HCT116 (cell line): ENCODE measurements at regions not wholly inside any gene's neighbourhood (a gene's known extent, or its start where the extent isn't known, plus 50 kb on each side); places are given as distances from the start of the nearest gene placed in this dataset.

Experiments used
- ATAC-seq: fragments of 200-7000 bp; cut with Tn5 transposase; 2 replicates; pipeline ENCODE4 v1.9.1; 2020; ENCODE audit warnings: mild to moderate bottlenecking, moderate library complexity
- BruUV-seq: library from RNA; stranded (reverse); fragments of 400-500 nt; replicated peaks from 2 replicates; lab custom pipeline; 2021; lab: Mats Ljungman, UMichigan
- CTCF ChIA-PET: fragments of 300-600 bp; sonication (Branson Sonifier 250); formaldehyde crosslinking; loops from one replicate; lab custom pipeline; 2021; ENCODE audit warnings: antibody characterized with exemption; lab: Charles Lee
- POLR2A ChIA-PET: fragments of 300-600, 350-600 bp; sonication (Branson Sonifier 250); formaldehyde crosslinking; loops from one replicate; lab custom pipeline; 2021; ENCODE audit warnings: antibody characterized with exemption; lab: Charles Lee
- RAD21 ChIA-PET, 2 experiments: fragments of 300-600 bp; sonication (Branson Sonifier 250); formaldehyde crosslinking; loops; one replicate each; lab custom pipeline; 2023; ENCODE audit warnings: low total read pairs in 2 of 2; ENCODE audit not compliant: uncharacterized antibody in 2 of 2, unreplicated experiment in 2 of 2, low non-redundant PET in 1 of 2; lab: Charles Lee
- DNase-seq: peaks from one replicate; pipeline ENCODE4 v3.0.0-alpha.2; 2010; ENCODE audit warnings: low read depth, low spot score
- H2AFZ ChIP-seq: fragments of 200-600 bp; shearing (Covaris generic), sonication (generic); 2 replicates; pipeline ENCODE4 v1.6.1; 2017; ENCODE audit warnings: low read depth, mixed run types, mixed read lengths, antibody characterized with exemption, low read length; ENCODE audit not compliant: poor library complexity, severe bottlenecking
- H3K27ac ChIP-seq: 2 replicates; pipeline ENCODE4 v1.5.1; 2012; ENCODE audit warnings: low read depth, low read length
- H3K27me3 ChIP-seq: fragments of 200-600 bp; sonication (generic); 2 replicates; pipeline ENCODE4 v1.6.1; 2016; ENCODE audit warnings: mixed run types, low read length, mixed read lengths; ENCODE audit not compliant: insufficient read depth
- H3K36me3 ChIP-seq, 2 experiments: fragments of 200-500 bp in 1 of 2; fragments of 200-600 bp in 1 of 2; sonication (Bioruptor generic) in 1 of 2; sonication (generic) in 1 of 2; 2 replicates each; pipeline versions ENCODE4 v1.5.1 to v1.6.1; 2014 to 2016; ENCODE audit warnings: low read length in 2 of 2, inconsistent platforms in 1 of 2, mixed read lengths in 1 of 2, mixed run types in 1 of 2; ENCODE audit not compliant: insufficient read depth in 2 of 2, control insufficient read depth in 1 of 2
- H3K4me1 ChIP-seq, 2 experiments: fragments of 200-600 bp in 1 of 2; sonication (generic) in 1 of 2; 2 replicates each; pipeline versions ENCODE4 v1.5.1 to v1.6.1; 2012 to 2017; ENCODE audit warnings: low read length in 2 of 2, inconsistent platforms in 1 of 2, mild to moderate bottlenecking in 1 of 2, mixed read lengths in 1 of 2, mixed run types in 1 of 2, moderate library complexity in 1 of 2; ENCODE audit not compliant: insufficient read depth in 2 of 2, control insufficient read depth in 1 of 2
- H3K4me2 ChIP-seq: fragments of 200-600 bp; sonication (generic); 2 replicates; pipeline ENCODE4 v1.6.1; 2017; ENCODE audit warnings: mixed run types, low read length, mixed read lengths
- H3K4me3 ChIP-seq, 2 experiments: fragments of 200-600 bp in 1 of 2; sonication (generic) in 1 of 2; replicated peaks in 1 of 2; 2 replicates each; pipeline ENCODE4 v1.5.1; 2011 to 2016; ENCODE audit warnings: low read length in 2 of 2, control low read depth in 1 of 2, low read depth in 1 of 2, mild to moderate bottlenecking in 1 of 2, mixed read lengths in 1 of 2, mixed run types in 1 of 2
- H3K79me2 ChIP-seq: fragments of 200-600 bp; sonication (generic); 2 replicates; pipeline ENCODE4 v1.6.1; 2017; ENCODE audit warnings: mild to moderate bottlenecking, mixed run types, low read length, moderate library complexity, mixed read lengths; ENCODE audit not compliant: insufficient read depth
- H3K9ac ChIP-seq: fragments of 200-600 bp; sonication (generic); 2 replicates; pipeline ENCODE4 v1.6.1; 2016; ENCODE audit warnings: low read length, mixed read lengths
- H3K9me2 ChIP-seq: fragments of 200-600 bp; sonication (generic), shearing (Covaris generic); 2 replicates; pipeline ENCODE4 v1.6.1; 2017; ENCODE audit warnings: mixed run types, mild to moderate bottlenecking, moderate library complexity; ENCODE audit not compliant: insufficient read depth
- H3K9me3 ChIP-seq, 2 experiments: fragments of 200-500 bp in 1 of 2; fragments of 200-600 bp in 1 of 2; sonication (Bioruptor generic) in 1 of 2; sonication (generic) in 1 of 2; 2 replicates each; pipeline ENCODE4 v1.6.1; 2014 to 2017; ENCODE audit warnings: low read length in 2 of 2, mixed read lengths in 2 of 2, inconsistent platforms in 1 of 2, low read depth in 1 of 2, mild to moderate bottlenecking in 1 of 2, mixed run types in 1 of 2, moderate library complexity in 1 of 2; ENCODE audit not compliant: control insufficient read depth in 1 of 2, insufficient read depth in 1 of 2
- H4K20me1 ChIP-seq: fragments of 200-600 bp; sonication (generic), shearing (Covaris generic); 2 replicates; pipeline ENCODE4 v1.6.1; 2017; ENCODE audit warnings: mixed run types, mild to moderate bottlenecking, moderate library complexity; ENCODE audit not compliant: insufficient read depth
- ATF3 ChIP-seq: IDR thresholded peaks from 2 replicates; pipeline ENCODE4 v1.6.1; 2012
- CEBPB ChIP-seq: IDR thresholded peaks from 2 replicates; pipeline ENCODE4 v1.6.1; 2012; ENCODE audit warnings: low read depth
- CTCF ChIP-seq, 3 experiments: fragments of 200-600 bp in 1 of 3; sonication (generic) in 1 of 3; IDR thresholded peaks in 2 of 3; conservative IDR thresholded peaks in 1 of 3; 2 replicates each; pipeline ENCODE4 v1.5.1; 2012 to 2017; ENCODE audit warnings: low read depth in 2 of 3, low read length in 2 of 3, antibody characterized with exemption in 1 of 3, borderline replicate concordance in 1 of 3, control low read depth in 1 of 3, mild to moderate bottlenecking in 1 of 3, mixed read lengths in 1 of 3, mixed run types in 1 of 3, moderate library complexity in 1 of 3; ENCODE audit not compliant: insufficient read depth in 1 of 3
- EGR1 ChIP-seq: IDR thresholded peaks from 2 replicates; pipeline ENCODE4 v1.6.1; 2012; ENCODE audit warnings: low read depth
- EZH2phosphoT487 ChIP-seq: fragments of 200-600 bp; IDR thresholded peaks from 2 replicates; pipeline ENCODE4 v1.6.1; 2018; ENCODE audit warnings: antibody characterized with exemption, borderline replicate concordance
- FOSL1 ChIP-seq: IDR thresholded peaks from 2 replicates; pipeline ENCODE4 v1.6.1; 2012; ENCODE audit warnings: low read depth
- MAX ChIP-seq: IDR thresholded peaks from 2 replicates; pipeline ENCODE4 v1.6.1; 2012
- POLR2A ChIP-seq: IDR thresholded peaks from 2 replicates; pipeline ENCODE4 v1.7.0; 2011; ENCODE audit warnings: borderline replicate concordance; ENCODE audit not compliant: insufficient read depth, insufficient read length; ENCODE audit errors: extremely low read depth
- SIN3A ChIP-seq: IDR thresholded peaks from 2 replicates; pipeline ENCODE4 v1.6.1; 2012; ENCODE audit warnings: low read depth
- SP1 ChIP-seq: IDR thresholded peaks from 2 replicates; pipeline ENCODE4 v1.6.1; 2012; ENCODE audit warnings: low read depth
- SRF ChIP-seq: IDR thresholded peaks from 2 replicates; pipeline ENCODE4 v1.6.1; 2012; ENCODE audit warnings: low read depth
- ZBTB33 ChIP-seq: IDR thresholded peaks from 2 replicates; pipeline ENCODE4 v1.6.1; 2011; ENCODE audit warnings: mild to moderate bottlenecking, low read length, moderate library complexity; ENCODE audit not compliant: insufficient replicate concordance; ENCODE audit errors: extremely low read depth
- intact Hi-C: fragments of 100-400 bp; cut with micrococcal nuclease; formaldehyde crosslinking; loops from 2 replicates; pipeline ENCODE4 v1.10.0; 2022

- intact Hi-C loops = no loop called here
- no peaks in the 10 kb centered on the region for H3K9me2 ChIP-seq
- ATAC-seq = no peak
- no peaks in the 10 kb centered on the region for H3K79me2 ChIP-seq
- H3K27me3 ChIP-seq = no peaks in the 10 kb centered on the region
- RAD21 ChIA-PET = no interaction called here
- DNase-seq = no peak
- H3K9ac ChIP-seq = no peak overlapping the region
- no peak overlapping the region for H3K4me3 ChIP-seq
- H3K36me3 ChIP-seq = no peaks in the 10 kb centered on the region
- no peak overlapping the region for H2AFZ ChIP-seq
- peaks cover 3 to 29% of the 10 kb centered on the region in 2 experiments; a peak in 2 of 4 replicates for H3K9me3 ChIP-seq
- no peaks in the 10 kb centered on the region for H4K20me1 ChIP-seq
- TF ChIP-seq CTCF (IDR thresholded peaks at IDR 0.05 in 2 of 3, conservative IDR thresholded peaks at IDR 0.05 in 1 of 3; ENCODE audit: borderline replicate concordance in 1 of 3, insufficient read depth in 1 of 3, low read depth in 2 of 3, low read length in 2 of 3) (no peak), SP1 (no peak), POLR2A (no peak), EGR1 (no peak), FOSL1 (no peak), CEBPB (no peak), SIN3A (no peak), EZH2phosphoT487 (no peak), ZBTB33 (no peak), SRF (no peak), ATF3 (no peak), MAX (no peak)
- TF ChIP-seq, all 23 proteins: peak for 0
- CTCF ChIA-PET = no interaction called here
- Histone ChIP-seq H3K4me1 (no peaks in the 10 kb centered on the region), H3K27ac (no peak overlapping the region), H3K4me2 (no peak overlapping the region)
- POLR2A ChIA-PET = no interaction called here
- BruUV-seq = no TSS peak
These were observed 545.3 kb downstream of the TAF11L14 start for GRCh38 chr5:18179579-18179978.
